IPS-11a (cell line): ENCODE measurements at regions not wholly inside any gene's neighbourhood (a gene's known extent, or its start where the extent isn't known, plus 50 kb on each side); places are given as distances from the start of the nearest gene placed in this dataset.
"Not testable (repeated sequence)": the region's sequence is repeated elsewhere in the genome, so short reads cannot be mapped to it uniquely, and the experiment has no call there.

Source experiments
- H3K4me3 ChIP-seq: one replicate; pipeline ENCODE4 v1.5.1; 2013; ENCODE audit warnings: low read depth, low read length, control low read depth

DNA sequence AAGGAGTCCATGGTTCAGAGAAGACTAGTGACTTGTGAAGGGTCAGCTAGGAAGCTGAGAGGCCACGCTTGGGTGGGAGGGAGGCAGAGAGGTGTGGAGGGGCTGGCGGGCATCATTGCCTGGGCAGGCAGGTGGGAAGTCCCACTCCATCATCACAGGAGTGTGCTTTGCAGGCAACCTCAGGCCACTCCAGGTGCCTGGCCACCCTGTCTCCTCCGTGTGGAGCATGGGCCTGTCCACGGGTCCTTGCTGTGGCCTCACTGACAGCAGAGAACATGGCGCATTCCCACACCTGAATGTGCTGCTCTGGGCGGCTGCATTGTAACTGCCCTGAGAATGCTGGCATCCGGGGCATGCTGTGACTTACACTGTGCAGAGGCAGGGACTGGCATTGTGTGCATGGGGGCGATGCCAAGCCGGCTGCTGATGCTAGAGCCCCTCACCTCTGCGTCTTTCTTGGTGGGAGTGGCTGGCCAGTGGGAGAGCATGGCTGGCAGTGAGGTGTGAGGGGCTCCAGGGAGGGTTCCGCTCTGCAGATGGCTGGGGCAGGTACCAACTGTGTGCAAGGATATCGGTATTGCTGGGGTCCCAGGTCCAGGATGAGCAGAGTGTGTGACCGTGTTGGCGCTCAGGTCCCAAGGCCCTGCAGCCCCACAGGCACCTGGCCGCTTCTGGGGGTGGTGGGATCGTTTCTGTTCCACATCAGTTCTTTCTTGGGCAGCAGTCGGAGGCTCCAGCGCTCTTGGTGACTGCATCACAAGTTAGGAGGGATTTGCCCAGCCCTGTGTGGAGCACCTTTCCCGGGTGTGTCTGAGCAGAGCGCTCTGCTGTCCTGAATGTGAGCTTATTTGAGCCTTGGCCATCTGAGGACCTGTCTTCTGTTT lies 94.8 kb downstream of the NPIPB11 start:
- no peak overlapping the region for H3K4me3 ChIP-seq

DNA sequence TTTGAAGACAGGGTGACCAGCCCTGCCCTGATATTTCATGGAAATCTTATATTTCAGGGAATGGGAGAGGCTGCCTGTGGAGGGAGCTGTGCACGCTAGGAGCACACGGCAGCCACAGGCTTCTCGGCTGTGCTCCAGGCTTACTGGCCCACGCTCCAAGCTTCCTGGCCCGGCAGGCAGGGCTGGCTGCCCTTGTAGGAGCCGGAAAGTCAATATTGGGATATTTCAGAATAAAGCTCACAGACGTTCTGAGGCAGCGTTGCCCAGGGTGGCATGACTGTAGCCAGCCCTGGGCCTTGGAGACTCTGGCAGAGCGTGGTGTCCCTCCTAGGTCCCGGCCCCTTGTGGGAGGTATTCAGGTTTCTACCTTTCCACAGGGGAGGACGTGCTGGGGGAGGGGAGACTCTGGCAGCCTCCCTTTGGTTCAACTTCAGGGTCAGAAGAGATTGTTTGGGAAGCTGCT lies 95.6 kb downstream of the NPIPB11 start:
- H3K4me3 ChIP-seq = no peak overlapping the region

DNA sequence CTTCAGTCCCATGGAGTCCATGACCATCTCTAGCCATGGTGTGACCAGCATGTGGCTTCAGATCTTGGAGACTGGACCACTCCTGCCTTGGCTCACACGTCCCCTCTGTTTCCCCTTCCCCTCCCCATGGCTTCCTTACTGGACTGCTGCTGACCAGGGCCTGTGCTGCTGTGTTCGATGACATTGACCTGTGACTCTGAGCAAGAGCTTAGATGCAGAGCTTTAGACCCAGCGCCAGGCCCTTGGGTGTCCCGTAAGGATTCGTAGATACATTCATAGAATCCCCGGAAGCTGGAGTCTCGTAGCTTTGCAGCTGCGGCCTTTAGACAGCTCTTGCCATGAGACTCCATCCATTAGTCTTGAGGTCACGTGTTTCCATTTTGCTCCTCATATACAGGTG lies 96.3 kb downstream of the NPIPB11 start:
- H3K4me3 ChIP-seq = not testable (repeated sequence)

DNA sequence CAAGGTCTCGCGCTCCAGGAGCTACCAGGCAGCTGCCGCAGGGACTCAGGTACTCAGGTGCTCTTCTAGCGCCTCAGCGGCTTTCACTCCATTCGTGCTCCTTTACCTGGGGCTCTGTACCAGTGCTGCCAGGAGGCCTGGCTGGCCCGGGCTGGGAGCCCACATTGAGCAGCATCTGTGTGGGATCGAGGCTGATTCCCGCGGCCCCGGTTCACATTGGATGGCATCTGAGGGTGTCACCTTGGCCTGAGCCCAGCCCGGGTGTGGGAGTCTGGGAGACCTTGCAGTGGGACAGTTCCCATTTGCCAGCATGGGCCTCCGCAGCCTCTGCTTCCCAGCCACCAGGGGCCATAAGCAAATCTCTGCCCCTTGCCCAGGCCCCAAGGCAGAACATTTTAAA lies 96.9 kb downstream of the NPIPB11 start:
- H3K4me3 ChIP-seq = not testable (repeated sequence)

DNA sequence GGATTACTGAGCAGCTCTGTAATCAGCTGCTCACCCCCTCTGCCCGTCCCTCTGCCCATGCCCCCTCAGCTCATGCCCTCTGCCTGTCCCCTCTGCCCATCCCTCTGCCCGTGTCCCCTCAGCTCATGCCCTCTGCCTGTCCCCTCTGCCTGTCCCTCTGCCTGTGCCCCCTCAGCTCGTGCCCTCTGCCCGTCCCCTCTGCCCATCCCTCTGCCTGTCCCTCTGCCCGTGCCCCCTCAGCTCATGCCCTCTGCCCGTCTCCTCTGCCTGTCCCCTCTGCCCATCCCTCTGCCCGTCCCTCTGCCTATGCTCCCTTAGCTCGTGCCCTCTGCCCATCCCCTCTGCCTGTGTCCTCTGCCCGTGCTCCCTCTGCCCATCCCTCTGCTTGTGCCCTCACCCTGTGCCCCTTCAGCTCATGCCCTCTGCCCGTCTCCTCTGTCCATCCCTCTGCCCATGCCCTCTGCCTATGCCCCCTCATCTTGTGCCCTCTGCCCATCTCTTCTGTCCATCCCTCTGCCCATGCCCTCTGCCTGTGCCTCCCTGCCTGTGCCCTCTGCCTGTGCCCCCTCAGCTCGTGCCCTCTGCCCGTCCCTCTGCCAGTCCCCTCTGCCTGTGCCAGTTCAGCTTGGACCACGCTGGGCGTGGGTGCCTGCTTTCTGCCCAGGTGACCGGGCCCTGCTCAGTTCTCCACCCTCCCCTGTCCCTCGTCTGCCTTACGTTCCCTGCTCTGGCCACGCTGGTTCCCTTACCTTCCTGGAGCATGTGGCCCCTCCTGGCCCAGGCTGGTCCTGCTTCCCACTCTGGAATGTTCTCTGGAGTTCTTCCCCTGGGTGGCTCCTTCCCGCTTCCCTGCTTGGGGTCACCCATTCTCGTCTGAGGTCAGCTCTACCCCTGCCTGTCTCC lies 97.6 kb downstream of the NPIPB11 start:
- no peak overlapping the region for H3K4me3 ChIP-seq

DNA sequence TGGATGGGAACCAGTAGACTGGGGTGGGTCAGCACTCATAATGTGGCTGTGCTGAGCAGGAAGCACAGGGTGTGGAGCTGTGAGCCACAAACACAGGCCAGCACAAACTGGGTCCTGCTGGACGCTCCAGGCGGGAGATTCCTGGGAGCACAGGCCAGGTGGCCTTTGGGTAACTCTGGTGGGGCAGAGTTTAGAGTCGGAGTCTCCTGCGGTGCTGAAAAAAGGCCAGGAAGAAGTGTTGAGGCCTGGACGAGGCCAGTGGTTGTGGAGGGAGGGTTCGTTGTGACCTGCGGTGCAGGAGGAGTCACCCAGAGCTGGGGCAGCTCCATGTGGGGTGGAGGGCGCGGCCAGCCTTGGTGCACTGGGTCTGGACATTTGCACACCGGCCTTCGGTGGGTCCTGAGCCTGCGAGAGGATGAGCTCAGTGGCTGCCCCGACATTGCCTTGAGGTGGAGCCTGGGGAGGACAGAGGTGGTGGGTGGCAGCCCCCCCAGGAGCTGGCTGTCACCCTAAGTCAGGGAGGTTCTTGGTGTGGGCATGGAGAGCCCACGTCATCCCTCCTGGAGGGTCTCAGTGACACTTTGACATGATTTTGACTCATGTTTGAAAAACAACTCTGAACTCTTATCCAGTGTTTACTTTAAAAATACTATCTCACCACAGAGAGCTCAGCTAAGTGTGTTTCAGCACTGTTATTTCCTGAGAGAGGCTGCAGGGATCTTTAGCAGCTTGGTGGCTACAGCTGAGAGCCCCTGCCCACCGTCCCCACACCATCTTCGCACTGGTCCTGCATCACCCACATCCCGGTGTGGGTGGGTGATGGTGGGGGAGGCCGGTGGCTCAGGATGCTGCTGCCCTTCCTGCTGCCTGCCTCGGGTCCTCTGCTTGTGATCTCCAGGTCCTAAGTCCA lies 98.7 kb downstream of the NPIPB11 start:
- H3K4me3 ChIP-seq = no peak overlapping the region

DNA sequence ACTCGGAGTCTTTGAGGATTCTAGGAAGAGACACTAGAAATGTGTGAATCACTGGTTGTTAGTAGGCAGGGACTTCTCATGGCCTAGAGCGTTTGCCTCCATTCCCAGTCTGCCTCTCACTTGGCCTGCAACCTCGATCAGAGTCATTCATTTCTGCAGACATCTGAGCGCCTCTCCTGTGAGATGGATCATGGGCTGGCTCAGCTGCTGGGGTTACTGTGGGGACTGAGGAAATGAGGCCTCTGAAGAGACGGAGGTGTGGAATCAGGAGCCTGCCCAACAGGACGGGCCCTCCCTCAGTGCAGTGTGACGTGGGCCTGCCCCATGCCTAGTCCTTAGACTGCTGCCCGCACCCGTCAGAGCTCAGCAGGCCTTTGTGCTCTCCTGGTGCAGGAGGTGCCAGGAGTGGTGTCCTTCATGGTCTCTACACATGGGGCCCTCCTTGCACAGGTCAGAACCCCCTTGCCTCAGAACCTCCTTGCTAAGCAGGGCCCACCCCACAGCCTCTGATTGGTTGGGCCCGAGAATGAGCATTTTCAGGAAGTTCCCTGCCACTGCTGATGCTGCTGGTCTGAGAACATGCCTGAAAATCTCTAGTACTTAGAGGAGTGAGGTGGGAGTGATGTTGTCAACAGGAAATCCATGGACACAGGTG lies 99.4 kb downstream of the NPIPB11 start:
- H3K4me3 ChIP-seq = no peak overlapping the region

DNA sequence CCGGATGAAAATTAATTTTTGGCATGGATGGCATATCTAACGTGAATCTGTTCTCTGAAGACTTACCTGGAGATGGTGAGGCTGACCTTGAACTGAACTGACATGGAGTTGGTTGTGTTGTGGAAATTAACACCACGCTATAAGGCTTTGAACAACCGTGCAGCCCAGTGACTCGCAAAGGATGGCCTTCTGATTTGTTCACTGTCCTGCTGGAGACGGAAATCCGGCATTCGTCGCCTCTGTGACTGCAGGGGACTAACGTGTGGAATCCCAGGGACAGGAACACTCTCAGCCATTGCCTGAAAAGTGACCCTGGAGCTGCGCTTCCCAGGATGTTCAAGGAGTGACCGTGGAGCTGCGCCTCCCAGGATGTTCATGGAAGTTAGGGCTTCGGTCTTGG lies 100.3 kb downstream of the NPIPB11 start:
- no peak overlapping the region for H3K4me3 ChIP-seq

DNA sequence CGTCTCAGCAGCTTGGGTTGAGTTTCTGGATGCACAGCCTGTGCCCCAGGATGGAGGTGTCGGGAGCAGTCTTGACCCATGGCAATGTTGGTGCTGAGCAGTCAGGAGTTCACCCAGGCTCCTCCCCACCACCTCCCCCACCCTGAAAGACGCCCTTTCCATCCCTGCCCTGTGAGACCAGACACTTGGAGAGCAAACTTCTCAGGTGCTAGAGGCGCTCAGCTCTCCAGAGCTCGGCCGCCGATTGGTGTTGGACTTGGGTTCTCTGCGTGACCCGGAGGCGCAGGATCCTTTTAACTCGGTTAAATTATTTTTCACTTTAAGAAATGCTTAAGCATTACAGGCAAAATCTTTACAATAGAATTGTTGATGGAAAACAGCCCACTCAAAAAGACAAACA lies 101.5 kb downstream of the NPIPB11 start:
- H3K4me3 ChIP-seq = not testable (repeated sequence)

DNA sequence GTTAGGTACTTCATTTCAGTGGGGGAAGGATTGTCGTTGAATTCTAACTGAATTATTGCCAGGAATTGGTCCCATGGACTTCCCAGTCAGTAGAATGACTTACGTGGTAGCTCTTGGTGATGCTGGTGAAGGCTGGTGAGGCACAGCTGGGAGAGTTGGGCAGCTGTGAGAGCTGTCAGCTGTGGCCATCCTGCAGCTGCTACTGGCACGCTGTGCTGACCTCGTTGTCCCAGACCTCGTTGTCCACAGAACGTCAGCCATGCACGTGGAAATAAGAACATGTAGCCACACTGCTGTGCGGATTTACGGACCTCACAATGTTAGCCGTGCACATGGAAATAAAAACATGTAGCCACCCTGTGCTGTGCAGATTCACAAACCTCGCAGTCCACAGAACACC lies 102.3 kb downstream of the NPIPB11 start:
- no peak overlapping the region for H3K4me3 ChIP-seq

DNA sequence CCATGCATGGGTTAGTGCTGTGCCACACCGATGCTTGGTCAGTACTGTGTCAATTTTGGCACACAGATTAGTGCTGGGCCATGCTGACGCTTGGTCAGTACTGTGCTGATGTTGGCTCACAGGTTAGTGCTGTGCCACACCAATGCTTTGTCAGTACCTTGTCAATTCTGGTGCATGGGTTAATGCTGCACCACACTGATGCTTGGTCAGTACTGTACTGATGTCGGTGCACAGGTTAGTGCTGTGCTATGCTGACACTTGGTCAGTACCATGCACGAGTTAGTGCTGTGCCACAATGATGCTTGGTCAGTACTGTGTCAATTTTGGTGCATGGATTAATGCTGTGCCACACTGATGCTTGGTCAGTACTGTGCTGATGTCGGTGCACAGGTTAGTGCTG lies 103.0 kb downstream of the NPIPB11 start:
- no peak overlapping the region for H3K4me3 ChIP-seq

DNA sequence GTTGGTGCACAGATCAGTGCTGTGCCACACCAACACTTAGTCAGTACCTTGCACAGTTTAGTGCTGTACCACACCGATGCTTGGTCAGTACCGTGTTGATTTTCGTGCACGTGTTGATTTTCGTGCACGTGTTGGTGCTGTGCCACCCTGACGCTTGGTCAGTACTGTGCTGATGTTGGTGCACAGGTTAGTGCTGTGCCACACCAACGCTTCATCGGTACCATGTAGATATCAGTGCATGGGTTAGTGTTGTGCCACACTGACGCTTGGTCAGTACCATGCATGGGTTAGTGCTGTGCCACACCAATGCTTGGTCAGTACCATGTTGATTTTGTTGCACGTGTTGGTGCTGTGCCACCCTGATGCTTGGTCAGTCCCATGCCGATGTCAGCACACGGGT lies 103.5 kb downstream of the NPIPB11 start:
- H3K4me3 ChIP-seq = no peak overlapping the region

DNA sequence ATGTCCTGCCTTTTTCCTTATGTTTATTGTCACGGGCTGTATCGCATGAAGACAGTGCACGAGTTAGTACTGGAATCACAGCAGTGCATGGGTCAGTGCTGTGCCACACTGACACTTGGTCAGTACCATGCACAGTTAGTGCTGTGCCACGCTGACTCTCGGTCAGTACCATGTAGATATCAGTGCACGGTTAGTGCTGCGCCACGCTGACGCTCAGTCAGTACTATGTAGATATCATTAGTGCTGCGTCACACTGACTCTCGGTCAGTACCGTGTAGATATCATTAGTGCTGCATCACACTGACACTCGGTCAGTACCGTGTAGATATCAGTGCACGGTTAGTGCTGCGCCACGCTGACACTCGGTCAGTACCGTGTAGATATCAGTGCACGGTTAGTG lies 104.1 kb downstream of the NPIPB11 start:
- H3K4me3 ChIP-seq = not testable (repeated sequence)

DNA sequence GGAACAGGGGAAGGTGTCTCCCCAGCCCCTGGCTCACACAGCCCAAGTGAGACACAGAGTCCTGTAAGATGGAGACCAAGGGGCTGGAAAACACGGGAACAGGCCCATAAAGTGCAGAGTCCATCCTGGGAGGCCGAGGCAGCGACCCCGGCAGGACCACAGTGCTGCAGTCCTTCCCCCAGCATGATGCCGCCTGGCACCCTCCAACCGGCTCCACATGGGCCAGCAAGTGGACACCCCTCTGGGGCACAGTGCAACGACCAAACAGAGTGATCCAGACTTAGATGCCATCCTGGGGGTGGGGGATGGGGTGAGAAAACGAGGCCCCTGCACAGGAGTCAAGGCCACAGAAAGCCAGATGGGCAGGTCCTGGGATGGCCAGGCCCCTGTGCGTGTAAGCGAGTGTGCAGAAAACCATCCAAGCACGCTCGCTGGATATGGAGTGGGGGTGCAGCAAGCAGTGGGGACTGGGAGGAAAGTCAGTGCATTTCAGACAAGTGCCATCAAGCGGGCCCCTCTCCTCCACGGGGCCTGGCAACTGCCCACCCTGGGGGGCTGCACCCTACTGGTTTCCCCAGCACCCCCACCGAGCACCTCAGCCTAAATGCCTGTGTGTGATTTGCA lies 104.7 kb downstream of the NPIPB11 start:
- not testable (repeated sequence) for H3K4me3 ChIP-seq

DNA sequence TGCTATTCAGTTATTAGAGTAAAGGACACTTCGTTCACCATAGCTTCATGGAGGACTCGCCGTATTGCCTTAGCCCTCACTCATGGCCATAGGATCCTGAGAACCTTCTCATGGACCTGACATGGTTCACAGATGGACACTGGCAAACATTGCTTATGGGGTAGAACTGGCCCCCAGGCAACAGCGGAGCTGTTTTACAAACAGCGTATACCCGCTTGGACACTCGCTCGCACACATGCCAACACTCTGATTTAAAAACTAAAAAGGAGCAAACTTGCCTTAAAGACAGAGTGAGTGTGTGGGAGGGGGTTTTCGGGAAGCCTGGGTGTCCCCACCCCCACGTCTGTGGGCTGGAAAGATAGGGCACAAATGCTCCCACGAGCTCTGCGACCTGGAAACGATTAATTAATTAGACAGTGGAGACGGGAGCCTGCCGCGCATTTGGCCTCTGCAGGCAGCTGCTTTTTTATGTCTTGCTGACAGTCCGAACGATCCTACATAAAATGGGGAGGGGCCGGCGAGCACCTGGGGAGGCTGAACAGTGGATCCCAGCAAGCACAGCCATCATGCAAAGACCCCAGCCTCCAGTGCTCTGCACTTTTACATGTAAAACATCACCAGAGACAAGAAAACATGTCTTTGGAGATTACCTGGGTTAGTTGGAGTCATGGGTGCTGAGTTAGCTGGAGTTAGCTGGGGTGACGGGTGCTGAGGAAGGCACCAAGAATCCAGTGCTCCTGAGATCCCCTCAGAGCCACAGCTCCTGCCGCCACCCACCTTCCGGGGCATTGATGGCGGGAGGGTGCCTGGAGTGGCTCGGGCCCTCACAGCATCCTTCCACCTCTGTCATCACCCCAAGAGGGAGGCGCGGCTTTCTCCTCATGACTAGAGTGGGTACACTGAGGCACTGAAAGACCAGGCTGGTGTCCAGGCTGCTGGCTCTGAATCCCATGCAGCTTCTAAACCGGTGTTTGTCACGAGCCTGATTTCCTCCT lies 105.7 kb downstream of the NPIPB11 start:
- not testable (repeated sequence) for H3K4me3 ChIP-seq

DNA sequence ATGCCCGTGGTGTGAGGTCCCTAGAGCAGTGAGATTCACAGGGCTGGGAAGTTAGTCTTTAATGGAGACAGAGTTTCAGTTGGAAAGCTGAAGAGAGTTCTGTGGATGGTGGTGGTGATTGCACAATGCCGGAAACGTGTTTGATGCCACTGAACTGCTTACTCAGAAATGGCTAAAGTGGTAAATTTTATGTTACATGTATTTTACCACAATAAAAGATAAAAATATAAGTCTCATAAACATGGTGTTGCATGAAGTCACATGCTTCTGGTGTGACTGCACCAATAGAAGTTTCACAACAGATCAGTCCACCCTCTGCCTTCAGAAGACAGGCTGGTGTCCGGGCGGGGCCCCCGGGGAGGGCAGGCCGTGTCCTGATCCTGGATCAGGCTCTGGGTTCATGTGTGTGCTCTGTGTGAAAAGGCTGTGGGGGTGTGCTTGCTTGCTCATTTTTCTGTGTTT lies 106.5 kb downstream of the NPIPB11 start:
- H3K4me3 ChIP-seq = not testable (repeated sequence)

DNA sequence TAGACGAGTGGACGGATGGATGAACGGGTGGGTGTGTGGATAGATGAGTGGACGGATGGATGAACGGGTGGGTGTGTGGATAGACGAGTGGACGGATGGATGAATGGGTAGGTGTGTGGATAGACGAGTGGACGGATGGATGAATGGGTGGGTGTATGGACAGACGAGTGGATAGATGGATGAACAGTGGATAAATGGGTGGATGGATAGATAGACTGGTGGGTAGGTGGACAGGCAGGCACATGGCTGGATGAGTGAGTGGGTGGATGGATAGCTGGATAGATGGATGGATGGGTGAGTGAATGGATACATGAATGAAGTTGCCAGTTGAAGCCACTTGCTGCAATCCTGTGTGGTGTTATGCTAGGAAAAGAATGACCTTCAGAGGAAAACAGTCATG lies 107.5 kb downstream of the NPIPB11 start:
- H3K4me3 ChIP-seq = not testable (repeated sequence)

DNA sequence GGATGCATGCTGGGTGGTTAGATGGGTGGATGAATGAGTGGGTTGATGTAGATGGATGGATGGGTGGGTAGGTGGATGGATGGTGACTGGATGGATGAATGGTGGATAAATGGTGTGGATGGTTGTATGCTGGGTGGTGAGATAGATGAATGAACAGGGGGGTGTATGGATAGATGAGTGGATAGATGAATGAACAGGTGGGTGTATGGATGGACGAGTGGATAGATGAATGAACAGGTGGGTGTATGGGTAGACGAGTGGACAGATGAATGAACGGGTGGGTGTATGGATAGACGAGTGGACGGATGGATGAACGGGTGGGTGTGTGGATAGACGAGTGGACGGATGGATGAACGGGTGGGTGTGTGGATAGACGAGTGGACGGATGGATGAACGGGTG lies 108.2 kb downstream of the NPIPB11 start:
- not testable (repeated sequence) for H3K4me3 ChIP-seq

DNA sequence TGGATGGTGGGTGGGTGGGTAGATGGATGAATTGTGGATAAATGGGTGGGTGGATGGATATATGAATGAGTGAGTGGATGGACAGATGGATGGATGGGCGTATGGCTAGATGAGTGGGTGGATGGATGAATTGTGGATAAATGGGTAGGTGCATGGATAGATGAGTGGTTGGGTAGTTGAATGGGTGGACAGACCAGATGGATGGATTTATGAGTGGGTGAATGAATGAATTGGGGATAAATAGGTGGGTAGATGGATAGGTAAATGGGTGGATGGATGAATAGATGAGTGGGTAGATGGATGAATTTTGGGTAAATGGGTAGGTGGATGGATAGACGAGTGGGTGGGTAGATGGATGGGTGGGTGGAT lies 108.7 kb downstream of the NPIPB11 start:
- H3K4me3 ChIP-seq = not testable (repeated sequence)
